SK-N-SH (cell line): ENCODE measurements at regions not wholly inside any gene's neighbourhood (a gene's known extent, or its start where the extent isn't known, plus 50 kb on each side); places are given as distances from the start of the nearest gene placed in this dataset.

Source experiments
- CTCF ChIA-PET: fragments of 300-600, 350-600 bp; formaldehyde crosslinking; extraction: SDS; loops from one replicate; lab custom pipeline; 2021; lab: Yijun Ruan, JAX
- POLR2A ChIA-PET: fragments of 350-600 bp; sonication (Branson Sonifier 250); formaldehyde crosslinking; extraction: SDS; loops from one replicate; lab custom pipeline; 2020; ENCODE audit warnings: antibody characterized with exemption, inconsistent platforms; lab: Yijun Ruan, JAX
- DNase-seq: peaks from one replicate; pipeline ENCODE4 v3.0.0; 2012
- H2AFZ ChIP-seq: fragments of 200-600 bp; sonication (generic); 2 replicates; pipeline ENCODE4 v1.8.1; 2016; ENCODE audit warnings: antibody characterized with exemption, mild to moderate bottlenecking, low read depth
- H3F3A ChIP-seq: fragments of 200-600 bp; sonication (generic); replicated peaks from 2 replicates; pipeline ENCODE3; 2016; ENCODE audit warnings: antibody characterized with exemption, mild to moderate bottlenecking; ENCODE audit not compliant: insufficient read depth
- H3K27ac ChIP-seq, 2 experiments: fragments of 200-500 bp in 1 of 2; fragments of 200-600 bp in 1 of 2; sonication (Bioruptor generic) in 1 of 2; sonication (generic), shearing (Covaris generic) in 1 of 2; 2 replicates each; pipeline versions ENCODE4 v1.5.1 to v1.6.1; 2014 to 2016; ENCODE audit warnings: low read depth in 2 of 2, inconsistent platforms in 1 of 2, low read length in 1 of 2, mild to moderate bottlenecking in 1 of 2, mixed read lengths in 1 of 2
- H3K27me3 ChIP-seq: fragments of 200-600 bp; sonication (generic), shearing (Covaris generic); 2 replicates; pipeline ENCODE4 v1.6.1; 2016; ENCODE audit warnings: mixed run types; ENCODE audit not compliant: insufficient read depth
- H3K36me3 ChIP-seq, 2 experiments: fragments of 200-500 bp in 1 of 2; fragments of 200-600 bp in 1 of 2; sonication (Bioruptor generic) in 1 of 2; sonication (generic) in 1 of 2; replicated peaks in 1 of 2; 2 replicates each; pipeline versions ENCODE3 to v1.5.1; 2014 to 2016; ENCODE audit warnings: low read length in 1 of 2, mild to moderate bottlenecking in 1 of 2; ENCODE audit not compliant: insufficient read depth in 2 of 2, control insufficient read depth in 1 of 2
- H3K4me1 ChIP-seq, 2 experiments: fragments of 200-500 bp in 1 of 2; fragments of 200-600 bp in 1 of 2; sonication (Bioruptor generic) in 1 of 2; sonication (generic), shearing (Covaris generic) in 1 of 2; 2 replicates each; pipeline versions ENCODE4 v1.5.1 to v1.6.1; 2014 to 2016; ENCODE audit warnings: low read depth in 1 of 2, low read length in 1 of 2, mixed run types in 1 of 2; ENCODE audit not compliant: insufficient read depth in 2 of 2, control insufficient read depth in 1 of 2
- H3K4me2 ChIP-seq: fragments of 200-600 bp; sonication (generic), shearing (Covaris generic); 2 replicates; pipeline ENCODE4 v1.6.1; 2017; ENCODE audit warnings: mixed run types
- H3K4me3 ChIP-seq, 2 experiments: fragments of 200-500 bp in 1 of 2; fragments of 200-600 bp in 1 of 2; sonication (Bioruptor generic) in 1 of 2; sonication (generic), shearing (Covaris generic) in 1 of 2; 2 replicates each; pipeline versions ENCODE4 v1.5.1 to v1.8.1; 2014 to 2016; ENCODE audit warnings: low read depth in 2 of 2, inconsistent platforms in 1 of 2, low read length in 1 of 2, mild to moderate bottlenecking in 1 of 2, mixed read lengths in 1 of 2, moderate library complexity in 1 of 2
- H3K79me2 ChIP-seq: fragments of 200-600 bp; sonication (generic); 2 replicates; pipeline ENCODE4 v1.8.1; 2017; ENCODE audit warnings: mild to moderate bottlenecking; ENCODE audit not compliant: insufficient read depth
- H3K9ac ChIP-seq: fragments of 200-600 bp; sonication (generic); 2 replicates; pipeline ENCODE4 v1.6.1; 2017; ENCODE audit warnings: mixed run types
- H3K9me2 ChIP-seq: fragments of 200-600 bp; sonication (generic); 2 replicates; pipeline ENCODE4 v1.6.1; 2017; ENCODE audit warnings: mixed run types
- H3K9me3 ChIP-seq: fragments of 200-600 bp; sonication (generic); 2 replicates; pipeline ENCODE4 v1.6.1; 2017; ENCODE audit warnings: mixed run types, mild to moderate bottlenecking, moderate library complexity
- H4K20me1 ChIP-seq: fragments of 200-600 bp; sonication (generic); 2 replicates; pipeline ENCODE4 v1.6.1; 2017; ENCODE audit warnings: mild to moderate bottlenecking, mixed run types; ENCODE audit not compliant: insufficient read depth
- CTCF ChIP-seq: fragments of 200-600 bp; sonication (generic); IDR thresholded peaks from 2 replicates; pipeline ENCODE4 v1.6.1; 2017; ENCODE audit warnings: antibody characterized with exemption, mild to moderate bottlenecking, moderate library complexity
- EP300 ChIP-seq, 2 experiments: IDR thresholded peaks; 2 replicates each; pipeline versions ENCODE4 v1.4.0 to v1.6.1; 2012; ENCODE audit warnings: borderline replicate concordance in 1 of 2, low read depth in 1 of 2, low read length in 1 of 2
- FOSL2 ChIP-seq: IDR thresholded peaks from 2 replicates; pipeline ENCODE4 v1.4.0; 2012; ENCODE audit warnings: low read depth, mild to moderate bottlenecking, moderate library complexity, borderline replicate concordance
- GABPA ChIP-seq: IDR thresholded peaks from 2 replicates; pipeline ENCODE4 v1.4.0; 2012; ENCODE audit warnings: low read depth, mild to moderate bottlenecking
- GATA2 ChIP-seq: sonication (generic); formaldehyde crosslinking; IDR thresholded peaks from 2 replicates; pipeline ENCODE4 v1.5.0; 2020; ENCODE audit warnings: mild to moderate bottlenecking, missing genetic modification reagents
- IRF3 ChIP-seq: fragments of 150-350 bp; IDR thresholded peaks from 2 replicates; pipeline ENCODE4 v1.6.1; 2016; ENCODE audit warnings: mild to moderate bottlenecking, low read depth, low read length
- MEF2A ChIP-seq: IDR thresholded peaks from 2 replicates; pipeline ENCODE4 v1.4.0; 2012; ENCODE audit warnings: low read depth, borderline replicate concordance
- NFIC ChIP-seq: IDR thresholded peaks from 2 replicates; pipeline ENCODE4 v1.4.0; 2012; ENCODE audit warnings: borderline replicate concordance
- NRF1 ChIP-seq: IDR thresholded peaks from 2 replicates; pipeline ENCODE4 v1.6.1; 2012; ENCODE audit warnings: low read depth, mild to moderate bottlenecking, low read length
- RFX5 ChIP-seq: IDR thresholded peaks from 2 replicates; pipeline ENCODE4 v1.6.1; 2012; ENCODE audit warnings: mild to moderate bottlenecking, improper control_type of control experiment, low read length
- RXRA ChIP-seq: IDR thresholded peaks from 2 replicates; pipeline ENCODE4 v1.4.0; 2012; ENCODE audit warnings: low read depth, mild to moderate bottlenecking, borderline replicate concordance
- SMC3 ChIP-seq: IDR thresholded peaks from 2 replicates; pipeline ENCODE4 v1.6.1; 2012; ENCODE audit warnings: low read depth, low read length, improper control_type of control experiment
- TCF12 ChIP-seq: IDR thresholded peaks from 2 replicates; pipeline ENCODE4 v1.4.0; 2012
- TEAD4 ChIP-seq: IDR thresholded peaks from 2 replicates; pipeline ENCODE4 v1.4.0; 2012; ENCODE audit warnings: mild to moderate bottlenecking, borderline replicate concordance; ENCODE audit not compliant: insufficient read depth
- USF1 ChIP-seq: IDR thresholded peaks from 2 replicates; pipeline ENCODE4 v1.4.0; 2012; ENCODE audit warnings: low read depth, borderline replicate concordance
- ZBTB33 ChIP-seq: IDR thresholded peaks from 2 replicates; pipeline ENCODE4 v1.4.0; 2012; ENCODE audit warnings: low read depth, borderline replicate concordance
- WGBS: methylation state at CpG from one replicate; pipeline ENCODE4 v1.1.6; 2017; ENCODE audit warnings: low lambda C conversion rate; 5-methylcytosine and 5-hydroxymethylcytosine counted together
- TF ChIP-seq, protein P1 (sequence below): fragments of 150-350 bp; IDR thresholded peaks from 2 replicates; pipeline ENCODE4 v1.6.1; 2017; ENCODE audit warnings: antibody characterized with exemption, low read length, low read depth, borderline replicate concordance

- 9% methylated on average over 3 of the region's 3 CpGs for WGBS
- Histone ChIP-seq H3K4me3 (no peak overlapping the region), H2AFZ (no peak overlapping the region), H3K9ac (no peak overlapping the region), H4K20me1 (no peaks in the 10 kb centered on the region), H3K27me3 (peaks cover 9% of the 10 kb centered on the region; the same call in 1 of the 2 replicates), H3K9me2 (no peaks in the 10 kb centered on the region), H3K9me3 (no peaks in the 10 kb centered on the region), H3K4me1 (no peaks in the 10 kb centered on the region; a peak in 1 of 4 replicates), H3F3A (no peaks in the 10 kb centered on the region), H3K79me2 (no peaks in the 10 kb centered on the region), H3K36me3 (no peaks in the 10 kb centered on the region), H3K4me2 (no peak overlapping the region), H3K27ac (no peak overlapping the region)
- ChIA-PET POLR2A (no interaction called here), CTCF (no interaction called here)
- TF ChIP-seq EP300 (IDR thresholded peaks at IDR 0.05; ENCODE audit: borderline replicate concordance in 1 of 2, low read depth in 1 of 2, low read length in 1 of 2) (no peak), TCF12 (no peak), MEF2A (no peak), NRF1 (no peak), RXRA (no peak), GABPA (no peak), SMC3 (no peak), RFX5 (no peak), GATA2 (CRISPR knock-in tag) (no peak), ZBTB33 (no peak), IRF3 (no peak), FOSL2 (no peak), USF1 (no peak), NFIC (no peak), TEAD4 (no peak), CTCF (no peak)
- TF ChIP-seq, protein P1, sequence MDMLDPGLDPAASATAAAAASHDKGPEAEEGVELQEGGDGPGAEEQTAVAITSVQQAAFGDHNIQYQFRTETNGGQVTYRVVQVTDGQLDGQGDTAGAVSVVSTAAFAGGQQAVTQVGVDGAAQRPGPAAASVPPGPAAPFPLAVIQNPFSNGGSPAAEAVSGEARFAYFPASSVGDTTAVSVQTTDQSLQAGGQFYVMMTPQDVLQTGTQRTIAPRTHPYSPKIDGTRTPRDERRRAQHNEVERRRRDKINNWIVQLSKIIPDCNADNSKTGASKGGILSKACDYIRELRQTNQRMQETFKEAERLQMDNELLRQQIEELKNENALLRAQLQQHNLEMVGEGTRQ, result no peak
- TF ChIP-seq, all 33 proteins: peak for 0
- no peak for DNase-seq
Measured at GRCh38 chr7:22949221-22949620, 64.7 kb downstream of the HYCC1 start.
